IgD-negative memory B cell (primary cell): ENCODE measurements at regions not wholly inside any gene's neighbourhood (a gene's known extent, or its start where the extent isn't known, plus 50 kb on each side); places are given as distances from the start of the nearest gene placed in this dataset.
"Not testable (repeated sequence)": the region's sequence is repeated elsewhere in the genome, so short reads cannot be mapped to it uniquely, and the experiment has no call there.

ENCODE experiments used
- H3K27ac Mint-ChIP-seq, 3 donors: one replicate each; pipeline ENCODE4 v1.8.0; 2020 to 2022; ENCODE audit warnings: mild to moderate bottlenecking in 3 of 3, mixed read lengths in 3 of 3, moderate library complexity in 1 of 3
- H3K27me3 Mint-ChIP-seq: one replicate; pipeline ENCODE4 v1.8.0; 2021; ENCODE audit warnings: mixed read lengths
- H3K36me3 Mint-ChIP-seq: one replicate; pipeline ENCODE4 v1.8.0; 2020; ENCODE audit warnings: mild to moderate bottlenecking, mixed read lengths
- H3K4me1 Mint-ChIP-seq, 3 donors: one replicate each; pipeline ENCODE4 v1.8.0; 2020 to 2022; ENCODE audit warnings: mixed read lengths in 3 of 3, mild to moderate bottlenecking in 1 of 3
- H3K4me3 Mint-ChIP-seq, 4 donors: one replicate each; pipeline ENCODE4 v1.8.0; 2020 to 2022; ENCODE audit warnings: mild to moderate bottlenecking in 4 of 4, mixed read lengths in 4 of 4, moderate library complexity in 3 of 4
- H3K9me3 Mint-ChIP-seq, 3 donors: one replicate each; pipeline ENCODE4 v1.8.0; 2020 to 2021; ENCODE audit warnings: mixed read lengths in 3 of 3, mild to moderate bottlenecking in 1 of 3

GRCh38 chr11:46223252-46223513 lies 54.3 kb upstream of the CREB3L1 start:
- Mint-ChIP-seq H3K4me3 (no peak overlapping the region), H3K27ac (no peak overlapping the region), H3K4me1 (no peaks in the 10 kb centered on the region), H3K9me3 (no peaks in the 10 kb centered on the region), H3K36me3 (no peaks in the 10 kb centered on the region), H3K27me3 (peaks cover 24% of the 10 kb centered on the region)

- H3K4me1 Mint-ChIP-seq: no peaks in the 10 kb centered on the region
- H3K4me3 Mint-ChIP-seq: no peak overlapping the region
- peaks cover 27% of the 10 kb centered on the region for H3K27me3 Mint-ChIP-seq
- H3K27ac Mint-ChIP-seq: no peak overlapping the region
- H3K9me3 Mint-ChIP-seq: no peaks in the 10 kb centered on the region
- H3K36me3 Mint-ChIP-seq: no peaks in the 10 kb centered on the region
These were observed 54.8 kb upstream of the CREB3L1 start for GRCh38 chr11:46222490-46223251.

- Mint-ChIP-seq H3K27ac (no peak overlapping the region), H3K9me3 (no peaks in the 10 kb centered on the region), H3K36me3 (no peaks in the 10 kb centered on the region), H3K27me3 (peaks cover 31% of the 10 kb centered on the region), H3K4me1 (peaks cover 0 to 5% (median 4%) of the 10 kb centered on the region in 3 donors), H3K4me3 (no peak overlapping the region)
These were observed 57.1 kb upstream of the CREB3L1 start for GRCh38 chr11:46220313-46220712.

- no peaks in the 10 kb centered on the region for H3K36me3 Mint-ChIP-seq
- H3K4me1 Mint-ChIP-seq: peaks cover 0 to 5% (median 4%) of the 10 kb centered on the region in 3 donors
- H3K27ac Mint-ChIP-seq: no peak overlapping the region
- H3K27me3 Mint-ChIP-seq: peaks cover 19% of the 10 kb centered on the region
- H3K9me3 Mint-ChIP-seq: no peaks in the 10 kb centered on the region
- no peak overlapping the region for H3K4me3 Mint-ChIP-seq
These were observed 60.7 kb upstream of the CREB3L1 start for GRCh38 chr11:46216765-46217089.

GRCh38 chr11:46216019-46216764 lies 61.3 kb upstream of the CREB3L1 start:
- H3K36me3 Mint-ChIP-seq: no peaks in the 10 kb centered on the region
- peaks cover 19% of the 10 kb centered on the region for H3K27me3 Mint-ChIP-seq
- H3K27ac Mint-ChIP-seq: no peak overlapping the region
- peaks cover 0 to 5% (median 4%) of the 10 kb centered on the region in 3 donors for H3K4me1 Mint-ChIP-seq
- H3K9me3 Mint-ChIP-seq: no peaks in the 10 kb centered on the region
- peak overlapping the region in 1 of 4 donors; percentile 5 for H3K4me3 Mint-ChIP-seq

- Mint-ChIP-seq H3K4me1 (peaks cover 0 to 5% (median 4%) of the 10 kb centered on the region in 3 donors), H3K9me3 (peaks cover 0 to 3% (median 0%) of the 10 kb centered on the region in 3 donors), H3K27ac (no peak overlapping the region), H3K36me3 (peaks cover 1% of the 10 kb centered on the region), H3K4me3 (no peak overlapping the region), H3K27me3 (peaks cover 15% of the 10 kb centered on the region)
These were observed 62.1 kb upstream of the CREB3L1 start for GRCh38 chr11:46215208-46215931.

GRCh38 chr11:46212720-46213119 lies 64.7 kb upstream of the CREB3L1 start:
- H3K27ac Mint-ChIP-seq: no peak overlapping the region
- H3K9me3 Mint-ChIP-seq: peaks cover 0 to 4% (median 2%) of the 10 kb centered on the region in 3 donors
- peaks cover 1% of the 10 kb centered on the region for H3K36me3 Mint-ChIP-seq
- H3K4me1 Mint-ChIP-seq: peaks cover 0 to 5% (median 4%) of the 10 kb centered on the region in 3 donors
- H3K27me3 Mint-ChIP-seq: peaks cover 15% of the 10 kb centered on the region
- H3K4me3 Mint-ChIP-seq: no peak overlapping the region

- peaks cover 0 to 4% (median 2%) of the 10 kb centered on the region in 3 donors for H3K9me3 Mint-ChIP-seq
- peaks cover 1% of the 10 kb centered on the region for H3K36me3 Mint-ChIP-seq
- no peak overlapping the region for H3K4me3 Mint-ChIP-seq
- H3K27me3 Mint-ChIP-seq: peaks cover 9% of the 10 kb centered on the region
- H3K4me1 Mint-ChIP-seq: peaks cover 0 to 2% (median 0%) of the 10 kb centered on the region in 3 donors
- no peak overlapping the region for H3K27ac Mint-ChIP-seq
These were observed 66.6 kb upstream of the CREB3L1 start for GRCh38 chr11:46210856-46211255.

- peaks cover 0 to 4% (median 2%) of the 10 kb centered on the region in 3 donors for H3K9me3 Mint-ChIP-seq
- peaks cover 0 to 1% (median 0%) of the 10 kb centered on the region in 3 donors for H3K4me1 Mint-ChIP-seq
- H3K4me3 Mint-ChIP-seq: peak overlapping the region in 1 of 4 donors; percentile 49
- peaks cover 1% of the 10 kb centered on the region for H3K36me3 Mint-ChIP-seq
- peaks cover 9% of the 10 kb centered on the region for H3K27me3 Mint-ChIP-seq
- no peak overlapping the region for H3K27ac Mint-ChIP-seq
These were observed 67.3 kb upstream of the CREB3L1 start for GRCh38 chr11:46210133-46210636.

- not testable (repeated sequence) for H3K27ac Mint-ChIP-seq, H3K4me3 Mint-ChIP-seq, H3K4me1 Mint-ChIP-seq, H3K27me3 Mint-ChIP-seq, H3K36me3 Mint-ChIP-seq, H3K9me3 Mint-ChIP-seq
These were observed 67.8 kb upstream of the CREB3L1 start for GRCh38 chr11:46209624-46210023.

GRCh38 chr11:46208803-46209202 lies 68.7 kb upstream of the CREB3L1 start:
- H3K4me1 Mint-ChIP-seq: peaks cover 0 to 1% (median 0%) of the 10 kb centered on the region in 3 donors
- H3K27ac Mint-ChIP-seq: no peak overlapping the region
- H3K36me3 Mint-ChIP-seq: peaks cover 1% of the 10 kb centered on the region
- H3K4me3 Mint-ChIP-seq: no peak overlapping the region
- peaks cover 10% of the 10 kb centered on the region for H3K27me3 Mint-ChIP-seq
- H3K9me3 Mint-ChIP-seq: peaks cover 0 to 4% (median 2%) of the 10 kb centered on the region in 3 donors

- Mint-ChIP-seq H3K9me3 (peaks cover 0 to 4% (median 2%) of the 10 kb centered on the region in 3 donors), H3K27ac (no peak overlapping the region), H3K4me3 (no peak overlapping the region), H3K36me3 (peaks cover 1% of the 10 kb centered on the region), H3K4me1 (peaks cover 0 to 1% (median 0%) of the 10 kb centered on the region in 3 donors), H3K27me3 (peaks cover 15% of the 10 kb centered on the region)
These were observed 70.2 kb upstream of the CREB3L1 start for GRCh38 chr11:46207270-46207669.

- H3K9me3 Mint-ChIP-seq, H3K27ac Mint-ChIP-seq, H3K4me3 Mint-ChIP-seq, H3K4me1 Mint-ChIP-seq, H3K36me3 Mint-ChIP-seq: not testable (repeated sequence)
- H3K27me3 Mint-ChIP-seq: peaks cover 24% of the 10 kb centered on the region
These were observed 73.0 kb upstream of the CREB3L1 start for GRCh38 chr11:46204415-46204814.

GRCh38 chr11:46203746-46204145 lies 73.7 kb upstream of the CREB3L1 start:
- no peak overlapping the region for H3K27ac Mint-ChIP-seq

More at GRCh38 chr11:46203746-46204145, 73.7 kb upstream of the CREB3L1 start:
- no peak overlapping the region for H3K4me3 Mint-ChIP-seq
- H3K27me3 Mint-ChIP-seq: peaks cover 21% of the 10 kb centered on the region
- H3K4me1 Mint-ChIP-seq: peaks cover 0 to 1% (median 0%) of the 10 kb centered on the region in 3 donors
- peaks cover 0 to 4% (median 0%) of the 10 kb centered on the region in 3 donors for H3K9me3 Mint-ChIP-seq
- H3K36me3 Mint-ChIP-seq: peaks cover 3% of the 10 kb centered on the region
